RWPE1 (cell line): ENCODE measurements at regions not wholly inside any gene's neighbourhood (a gene's known extent, or its start where the extent isn't known, plus 50 kb on each side); places are given as distances from the start of the nearest gene placed in this dataset.

Experiments
- CTCF ChIA-PET: fragments of 350-600 bp; sonication (Branson Sonifier 250); formaldehyde crosslinking; extraction: SDS; loops from one replicate; lab custom pipeline; 2021; lab: Yijun Ruan, JAX
- POLR2A ChIA-PET: fragments of 400-600 bp; formaldehyde crosslinking; extraction: SDS; loops from one replicate; lab custom pipeline; 2020; ENCODE audit warnings: antibody characterized with exemption; ENCODE audit not compliant: low non-redundant PET; lab: Yijun Ruan, JAX
- DNase-seq: peaks from one replicate; pipeline ENCODE4 v3.0.0; 2012; ENCODE audit warnings: low spot score
- H3K27ac ChIP-seq: fragments of 450-650 bp; 2 replicates; pipeline ENCODE4 v1.5.1; 2017
- CTCF ChIP-seq: fragments of 450-650 bp; conservative IDR thresholded peaks from 2 replicates; pipeline ENCODE4 v1.5.1; 2017; ENCODE audit warnings: low read depth, mild to moderate bottlenecking

DNA sequence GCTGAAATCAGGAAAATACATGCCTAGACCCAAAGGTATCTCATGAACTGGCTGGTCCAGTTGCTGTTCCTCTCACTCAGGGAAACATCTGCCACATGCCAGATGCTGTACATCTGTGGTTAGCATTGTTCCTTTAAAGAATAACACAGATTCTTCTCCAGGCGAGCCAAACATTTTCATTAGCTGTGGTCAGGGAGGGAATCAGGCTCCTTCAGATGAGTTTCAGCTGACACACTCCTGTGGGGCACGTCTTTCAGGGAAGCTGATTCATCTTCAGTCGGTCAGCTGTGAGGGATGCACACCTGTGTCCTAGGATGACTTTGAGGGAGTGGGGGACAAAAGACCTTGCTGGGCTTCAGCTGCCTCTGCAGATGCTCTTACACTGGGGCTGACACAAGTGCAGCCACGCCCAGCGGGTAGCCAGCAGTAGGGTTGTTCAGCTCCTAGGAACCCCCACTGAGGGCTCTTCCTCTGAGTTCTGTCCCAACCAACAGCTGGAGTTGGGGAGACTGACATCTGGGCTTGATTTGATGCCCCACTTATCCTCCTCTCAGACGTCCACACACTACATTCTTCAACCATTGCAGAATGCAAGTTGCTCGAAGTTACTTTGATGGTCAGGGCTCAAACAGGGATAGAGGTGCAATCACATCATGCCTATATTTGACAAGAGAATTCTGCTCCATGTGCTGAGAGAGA lies 155.0 kb downstream of the NUAK1 start:
- H3K27ac ChIP-seq = no peak overlapping the region
- POLR2A ChIA-PET = no interaction called here
- TF ChIP-seq CTCF = no peak
- CTCF ChIA-PET = no interaction called here
- no peak for DNase-seq

GRCh38 chr12:105985383-105985782 lies 153.4 kb downstream of the NUAK1 start:
- ChIA-PET POLR2A (no interaction called here), CTCF (no interaction called here)
- TF ChIP-seq CTCF = no peak

GRCh38 chr12:105986779-105987684 lies 151.7 kb downstream of the NUAK1 start:
- no peak for DNase-seq
- H3K27ac ChIP-seq = no peak overlapping the region
- ChIA-PET CTCF (interaction anchor here (0.7 kb wide), 1 partner anchor 582 kb away, joined by 3 read pairs; no protein-coding TSS in a partner anchor), POLR2A (no interaction called here)
- TF ChIP-seq CTCF = no peak

More at GRCh38 chr12:105985383-105985782, 153.4 kb downstream of the NUAK1 start:
- no peak overlapping the region for H3K27ac ChIP-seq
- no peak for DNase-seq

DNA sequence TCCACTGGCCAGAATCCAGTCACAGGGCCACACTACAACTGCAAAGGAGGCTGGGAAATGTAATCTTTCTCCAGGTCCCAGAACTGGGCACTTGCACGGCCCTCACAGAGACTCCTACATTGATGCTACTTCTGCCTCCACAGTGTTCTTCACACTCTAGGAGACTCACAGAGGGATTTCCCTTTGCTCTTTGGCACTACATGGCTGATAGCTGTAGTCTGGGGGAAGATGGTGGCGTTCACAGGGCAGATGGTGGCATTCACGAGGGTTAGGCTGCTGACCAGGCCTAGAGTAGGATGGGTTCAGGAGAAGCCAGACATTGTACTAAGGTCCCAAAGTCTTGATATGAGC lies 151.1 kb downstream of the NUAK1 start:
- no peak for TF ChIP-seq CTCF
- POLR2A ChIA-PET = no interaction called here
- H3K27ac ChIP-seq = no peak overlapping the region
- CTCF ChIA-PET = no interaction called here
- no peak for DNase-seq

GRCh38 chr12:105992849-105993740 lies 145.7 kb downstream of the NUAK1 start:
- POLR2A ChIA-PET = no interaction called here
- no peak overlapping the region for H3K27ac ChIP-seq
- DNase-seq = no peak
- CTCF ChIA-PET = no interaction called here
- TF ChIP-seq CTCF = no peak
